ENCODE measurements at regions not wholly inside any gene's neighbourhood (a gene's known extent, or its start where the extent isn't known, plus 50 kb on each side); places are given as distances from the start of the nearest gene placed in this dataset.
"Not testable (repeated sequence)": the region's sequence is repeated elsewhere in the genome, so short reads cannot be mapped to it uniquely, and the experiment has no call there.

- H3K27ac ChIP-seq (ENCODE audit: low read depth, low read length), result no peak overlapping the region
- ChIA-PET CTCF (no interaction called here), POLR2A (no interaction called here)
These were observed 114.8 kb downstream of the SCG2 start for GRCh38 chr2:223487214-223487846.

DNA sequence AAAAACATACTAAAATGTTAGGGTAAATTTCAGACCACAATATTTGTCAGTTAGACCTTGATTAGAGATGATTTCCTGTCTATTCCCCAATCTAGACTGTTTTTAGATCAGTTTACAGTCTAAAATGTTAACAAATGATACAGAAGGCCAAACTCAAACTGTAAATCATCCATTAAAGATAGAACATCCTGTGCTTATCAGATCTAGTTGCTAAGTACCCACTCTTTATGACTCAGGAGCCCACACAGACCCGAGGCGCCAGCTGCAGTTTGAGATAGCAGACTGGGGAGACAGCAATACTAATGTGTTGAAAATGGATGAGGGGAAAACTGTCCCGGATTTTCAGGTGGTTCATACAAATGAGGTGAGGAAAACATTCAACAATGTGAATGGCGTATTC is 113.3 kb downstream of the SCG2 start:
- TF ChIP-seq CTCF (IDR thresholded peaks at IDR 0.05; ENCODE audit: low read depth, low read length), result no peak
- H3K27ac ChIP-seq (ENCODE audit: low read depth, low read length), result no peak overlapping the region
- ChIA-PET CTCF (interaction anchor here (0.8 to 1.0 kb wide), 2 partner anchors 9 to 29 kb away, joined by 3 to 4 read pairs; no protein-coding TSS in a partner anchor), POLR2A (no interaction called here)
- no peaks in the 10 kb centered on the region for H3K9me3 ChIP-seq (ENCODE audit: control insufficient read depth, insufficient read depth, low read length)
- H3K4me3 ChIP-seq (ENCODE audit: low read depth, low read length), result no peak overlapping the region
- no peak for DNase-seq (ENCODE audit: low read depth, low spot score)
- no peaks in the 10 kb centered on the region for H3K27me3 ChIP-seq (ENCODE audit: control insufficient read depth, insufficient read depth, low read length)

More at GRCh38 chr2:223487214-223487846, 114.8 kb downstream of the SCG2 start:
- Histone ChIP-seq H3K9me3 (ENCODE audit: control insufficient read depth, insufficient read depth, low read length) (no peaks in the 10 kb centered on the region), H3K4me3 (ENCODE audit: low read depth, low read length) (no peak overlapping the region), H3K27me3 (ENCODE audit: control insufficient read depth, insufficient read depth, low read length) (no peaks in the 10 kb centered on the region)
- DNase-seq (ENCODE audit: low read depth, low spot score), result no peak
- TF ChIP-seq CTCF (IDR thresholded peaks at IDR 0.05; ENCODE audit: low read depth, low read length), result no peak

DNA sequence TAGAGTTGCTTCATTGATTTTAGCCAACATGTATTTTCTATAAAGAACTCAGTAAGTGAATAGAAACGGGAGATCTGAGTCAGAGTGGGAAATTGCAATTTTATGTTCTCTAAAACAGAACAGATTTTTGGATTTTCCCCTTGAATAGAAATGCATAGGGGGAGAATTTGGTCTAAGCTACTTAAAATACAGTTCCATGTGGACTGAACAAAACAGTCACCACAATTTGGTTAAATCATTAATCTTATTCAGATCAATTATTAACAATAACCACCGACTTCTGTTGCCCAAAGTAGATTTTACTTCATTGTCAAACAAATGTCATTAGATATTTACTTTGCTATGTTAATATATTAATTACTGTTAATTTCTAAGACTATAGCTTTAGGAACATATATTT is 107.7 kb downstream of the SCG2 start:
- no peaks in the 10 kb centered on the region for H3K27me3 ChIP-seq (ENCODE audit: control insufficient read depth, insufficient read depth, low read length)
- TF ChIP-seq CTCF (IDR thresholded peaks at IDR 0.05; ENCODE audit: low read depth, low read length), result no peak
- no peak overlapping the region for H3K4me3 ChIP-seq (ENCODE audit: low read depth, low read length)

DNA sequence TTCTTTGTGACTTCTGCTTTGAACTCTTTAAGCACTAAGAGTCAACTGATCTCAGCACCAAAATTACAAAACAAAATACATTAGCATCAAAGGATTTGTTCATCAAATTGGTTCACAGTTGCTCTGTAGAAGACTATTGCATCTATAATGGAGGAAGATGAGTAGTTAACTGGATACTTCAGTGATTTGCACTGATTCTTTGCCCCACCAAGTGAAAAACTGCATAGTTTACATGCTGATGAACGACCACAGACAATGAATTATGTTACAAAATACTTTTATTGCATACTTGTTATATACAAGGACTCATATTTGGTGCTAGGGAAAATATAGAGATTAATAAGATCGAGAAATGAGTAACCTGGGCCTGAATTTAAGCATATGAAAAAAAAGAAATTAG is 107.2 kb downstream of the SCG2 start:
- no peaks in the 10 kb centered on the region for H3K27me3 ChIP-seq (ENCODE audit: control insufficient read depth, insufficient read depth, low read length)
- H3K9me3 ChIP-seq (ENCODE audit: control insufficient read depth, insufficient read depth, low read length), result no peaks in the 10 kb centered on the region
- POLR2A ChIA-PET, result no interaction called here
- no peak for DNase-seq (ENCODE audit: low read depth, low spot score)
- H3K4me3 ChIP-seq (ENCODE audit: low read depth, low read length), result no peak overlapping the region
- TF ChIP-seq CTCF (IDR thresholded peaks at IDR 0.05; ENCODE audit: low read depth, low read length), result no peak
- CTCF ChIA-PET, result no interaction called here
- H3K27ac ChIP-seq (ENCODE audit: low read depth, low read length), result no peak overlapping the region

More for the DNA sequence above, 107.7 kb downstream of the SCG2 start:
- ChIA-PET CTCF (no interaction called here), POLR2A (no interaction called here)
- Histone ChIP-seq H3K9me3 (ENCODE audit: control insufficient read depth, insufficient read depth, low read length) (no peaks in the 10 kb centered on the region), H3K27ac (ENCODE audit: low read depth, low read length) (no peak overlapping the region)
- DNase-seq (ENCODE audit: low read depth, low spot score), result no peak

DNA sequence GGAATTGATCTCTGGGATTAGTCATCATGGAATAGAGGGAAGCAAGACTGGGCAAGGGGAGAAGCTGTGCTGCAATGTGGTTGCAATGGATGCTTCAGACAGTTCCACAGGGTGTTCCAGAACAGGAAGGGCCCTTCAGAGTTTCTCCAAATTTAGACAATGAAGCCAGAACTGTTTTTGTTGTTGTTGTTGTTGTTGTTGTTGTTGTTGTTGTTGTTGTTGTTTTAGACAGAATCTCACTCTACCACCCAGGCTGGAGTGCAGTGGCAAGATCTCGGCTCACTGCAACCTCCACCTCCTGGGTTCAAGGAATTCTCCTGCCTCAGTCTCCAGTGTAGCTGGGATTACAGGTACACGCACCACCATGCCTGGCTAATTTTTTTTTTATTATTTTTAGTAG is 105.3 kb downstream of the SCG2 start:
- H3K4me3 ChIP-seq (ENCODE audit: low read depth, low read length); CTCF ChIA-PET; H3K27me3 ChIP-seq (ENCODE audit: control insufficient read depth, insufficient read depth, low read length); H3K9me3 ChIP-seq (ENCODE audit: control insufficient read depth, insufficient read depth, low read length); H3K27ac ChIP-seq (ENCODE audit: low read depth, low read length); DNase-seq (ENCODE audit: low read depth, low spot score); POLR2A ChIA-PET: not testable (repeated sequence)

Data from AG04450 (cell line).